VCaP (cell line): ENCODE measurements at regions not wholly inside any gene's neighbourhood (a gene's known extent, or its start where the extent isn't known, plus 50 kb on each side); places are given as distances from the start of the nearest gene placed in this dataset.

ENCODE experiments used
- H3K27ac ChIP-seq: fragments of 450-650 bp; 2 replicates; pipeline ENCODE4 v1.5.1; 2017
- CTCF ChIP-seq: fragments of 450-650 bp; conservative IDR thresholded peaks from 2 replicates; pipeline ENCODE4 v1.5.1; 2017; ENCODE audit warnings: mild to moderate bottlenecking, moderate library complexity

- no peak for TF ChIP-seq CTCF
- no peak overlapping the region for H3K27ac ChIP-seq
Measured at GRCh38 chr6:87881342-87881895, 166.2 kb upstream of the SPACA1 start.

GRCh38 chr6:87879132-87879861 lies 168.3 kb upstream of the SPACA1 start:
- no peak overlapping the region for H3K27ac ChIP-seq
- no peak for TF ChIP-seq CTCF

DNA sequence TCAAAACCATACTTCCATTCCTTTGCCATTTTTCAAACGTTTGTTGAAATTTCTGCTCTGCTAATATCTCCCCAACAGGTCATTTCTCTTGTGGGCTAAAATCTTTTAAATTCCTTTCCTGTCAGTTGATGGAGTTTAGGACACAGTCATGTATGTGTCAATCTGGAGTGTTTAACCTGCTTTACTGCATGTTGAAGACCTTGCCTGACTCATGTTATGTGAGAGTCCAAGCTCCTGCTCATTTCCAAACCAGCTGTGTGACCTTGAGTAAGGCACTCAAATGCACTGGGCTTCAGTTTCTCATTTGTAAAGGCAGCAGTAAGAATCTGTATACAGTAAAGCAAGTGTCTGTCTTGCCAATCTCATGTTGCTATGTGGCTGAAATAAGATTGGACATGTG lies 171.9 kb upstream of the SPACA1 start:
- no peak overlapping the region for H3K27ac ChIP-seq
- no peak for TF ChIP-seq CTCF

GRCh38 chr6:87873556-87873955 lies 171.5 kb upstream of the AKIRIN2 start:
- no peak overlapping the region for H3K27ac ChIP-seq
- no peak for TF ChIP-seq CTCF

DNA sequence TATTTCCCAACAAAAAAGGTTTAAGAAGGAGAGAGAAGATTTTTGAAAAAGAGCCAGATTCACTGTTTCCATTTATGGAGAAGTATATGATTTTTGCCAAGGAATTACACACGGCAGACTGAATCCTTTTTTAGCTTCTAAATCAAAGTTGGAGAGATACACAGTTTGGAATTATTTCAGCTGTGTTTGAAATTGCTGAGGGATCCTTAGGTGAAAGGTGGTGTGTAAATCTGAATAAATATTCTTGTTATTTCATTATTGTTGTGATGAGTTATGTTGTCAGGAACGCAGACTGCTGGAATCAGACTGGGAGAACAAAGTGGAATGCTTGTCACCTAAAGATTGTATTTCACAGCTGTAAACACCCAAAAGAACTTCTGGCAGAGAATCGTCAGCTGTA lies 168.5 kb upstream of the AKIRIN2 start:
- H3K27ac ChIP-seq, result no peak overlapping the region
- no peak for TF ChIP-seq CTCF

- H3K27ac ChIP-seq, result no peak overlapping the region
Measured at GRCh38 chr6:87869064-87869905, 167.3 kb upstream of the AKIRIN2 start.

More at GRCh38 chr6:87869064-87869905, 167.3 kb upstream of the AKIRIN2 start:
- TF ChIP-seq CTCF, result no peak
